Left ventricle myocardium superior (tissue), 1 donor: ENCODE measurements at regions not wholly inside any gene's neighbourhood (a gene's known extent, or its start where the extent isn't known, plus 50 kb on each side); places are given as distances from the start of the nearest gene placed in this dataset.
A peak's percentile ranks its signal among the peaks of the same experiment; 100 is the strongest.

Experiments used
- ATAC-seq: fragments of 200-7000 bp; cut with Tn5 transposase; one replicate; pipeline ENCODE4 v1.9.1; 2020; ENCODE audit warnings: mild to moderate bottlenecking, moderate library complexity
- DNase-seq: peaks from one replicate; pipeline ENCODE4 v3.0.0-alpha.2; 2020
- intact Hi-C: fragments of 100-400 bp; cut with micrococcal nuclease; formaldehyde crosslinking; loops from one replicate; pipeline ENCODE4 v1.11.0; 2022
- donor health status: DM: no; HTN: yes; CAD: no; lungs with severe emphysema.

GRCh38 chr6:21800948-21801438 is 207.4 kb downstream of the SOX4 start:
- DNase-seq, result no peak
- no peak for ATAC-seq
- intact Hi-C loops, result no loop called here

- intact Hi-C loops, result no loop called here
- ATAC-seq, result peak; percentile 38
- no peak for DNase-seq
These were observed 208.1 kb downstream of the SOX4 start for GRCh38 chr6:21801446-21802174.

GRCh38 chr6:21802175-21802822 is 208.7 kb downstream of the SOX4 start:
- ATAC-seq (peak; percentile 54), DNase-seq (no peak)
- intact Hi-C loops, result no loop called here

GRCh38 chr6:21804941-21805610 is 211.5 kb downstream of the SOX4 start:
- intact Hi-C loops, result no loop called here
- no peak for DNase-seq
- no peak for ATAC-seq

DNA sequence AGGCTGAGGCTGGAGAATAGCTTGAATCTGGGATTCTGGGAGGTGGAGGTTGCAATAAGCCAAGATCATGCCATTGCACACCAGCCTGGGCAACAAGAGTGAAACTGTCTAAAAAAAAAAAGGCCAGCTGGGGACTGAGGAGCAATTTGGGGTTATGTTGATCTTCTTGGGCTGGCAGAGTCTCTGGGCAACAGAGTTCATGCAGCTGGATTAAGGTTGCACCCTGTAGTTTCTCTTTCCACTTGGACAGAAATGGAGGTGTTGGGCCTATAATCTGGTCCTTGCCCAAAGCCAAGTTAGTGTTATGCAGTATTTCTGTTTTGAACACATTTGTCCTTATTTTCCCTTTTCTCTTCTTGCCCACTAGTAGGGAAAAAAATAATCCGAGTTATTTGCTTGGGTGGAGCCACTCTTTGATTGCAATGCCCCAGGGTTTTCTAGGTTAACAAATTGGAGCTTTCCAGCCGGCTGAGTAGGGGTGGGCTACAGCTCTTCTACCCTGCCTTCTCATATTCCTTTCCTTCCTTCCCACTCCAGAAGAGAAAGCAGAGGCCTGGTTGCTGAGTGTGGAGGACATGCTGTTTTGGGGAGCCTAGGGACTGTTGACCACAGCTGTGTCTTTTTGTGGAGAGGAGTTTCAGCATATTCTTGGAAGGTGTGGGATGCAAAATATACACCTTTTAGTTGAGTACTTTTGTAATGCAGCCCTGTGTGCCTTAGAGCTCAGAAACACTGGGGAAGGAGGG is 213.9 kb downstream of the SOX4 start:
- ATAC-seq, result no peak
- intact Hi-C loops, result no loop called here

DNA sequence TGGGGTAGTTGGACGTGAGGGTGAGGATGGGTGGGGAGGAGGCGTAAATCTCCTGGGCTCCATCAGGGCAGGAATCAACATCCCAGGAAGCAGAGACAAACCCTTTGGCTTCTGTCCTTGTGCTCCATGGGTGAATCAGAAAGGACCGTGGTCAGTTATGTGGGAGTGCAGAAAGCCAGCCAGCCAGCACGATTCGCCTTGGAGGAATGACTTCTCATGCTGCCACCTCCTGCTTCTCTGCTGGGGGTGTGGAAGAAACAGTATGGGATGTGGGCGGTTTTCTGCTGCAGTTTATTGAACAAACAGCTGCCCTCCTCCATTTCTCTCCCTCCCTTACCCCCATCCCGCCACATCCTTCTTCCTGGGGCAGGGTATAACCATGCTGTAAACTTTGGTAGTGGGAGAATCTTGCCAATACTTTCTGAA is 214.5 kb downstream of the SOX4 start:
- ATAC-seq, result peak; percentile 79
- intact Hi-C loops, result no loop called here
- peak; percentile 31 for DNase-seq

More for the DNA sequence above, 213.9 kb downstream of the SOX4 start:
- DNase-seq, result no peak

- intact Hi-C loops, result no loop called here
- DNase-seq, result peak; percentile 33
- ATAC-seq, result peak; percentile 76
These were observed 215.1 kb downstream of the SOX4 start for GRCh38 chr6:21808551-21809242.

- no peak for DNase-seq
- intact Hi-C loops, result no loop called here
- no peak for ATAC-seq
These were observed 217.9 kb downstream of the SOX4 start for GRCh38 chr6:21811484-21811883.

- intact Hi-C loops, result no loop called here
These were observed 222.7 kb downstream of the SOX4 start for GRCh38 chr6:21816231-21816630.

GRCh38 chr6:21820442-21820841 is 226.9 kb downstream of the SOX4 start:
- intact Hi-C loops, result no loop called here
- DNase-seq (no peak), ATAC-seq (no peak)

More at GRCh38 chr6:21816231-21816630, 222.7 kb downstream of the SOX4 start:
- DNase-seq (no peak), ATAC-seq (no peak)

DNA sequence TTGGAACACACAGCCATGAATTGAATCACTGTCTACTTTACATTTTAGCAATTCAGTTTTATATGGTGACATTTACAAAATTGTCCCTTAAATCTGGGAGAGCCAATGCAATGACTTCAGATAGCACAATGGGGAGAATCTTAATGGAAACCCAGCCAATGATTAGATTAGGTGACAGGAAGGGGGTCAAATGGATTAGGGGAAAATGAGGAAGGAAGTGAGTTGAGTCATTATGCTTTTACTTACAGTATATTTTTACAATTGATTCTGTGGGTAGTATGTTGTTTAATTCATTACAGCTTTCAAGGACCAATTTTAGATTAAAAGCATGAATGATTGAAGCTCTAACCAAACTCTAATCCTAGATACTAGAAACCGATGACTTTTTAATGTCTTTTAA is 229.8 kb downstream of the SOX4 start:
- no peak for ATAC-seq
- no peak for DNase-seq
- intact Hi-C loops, result no loop called here

DNA sequence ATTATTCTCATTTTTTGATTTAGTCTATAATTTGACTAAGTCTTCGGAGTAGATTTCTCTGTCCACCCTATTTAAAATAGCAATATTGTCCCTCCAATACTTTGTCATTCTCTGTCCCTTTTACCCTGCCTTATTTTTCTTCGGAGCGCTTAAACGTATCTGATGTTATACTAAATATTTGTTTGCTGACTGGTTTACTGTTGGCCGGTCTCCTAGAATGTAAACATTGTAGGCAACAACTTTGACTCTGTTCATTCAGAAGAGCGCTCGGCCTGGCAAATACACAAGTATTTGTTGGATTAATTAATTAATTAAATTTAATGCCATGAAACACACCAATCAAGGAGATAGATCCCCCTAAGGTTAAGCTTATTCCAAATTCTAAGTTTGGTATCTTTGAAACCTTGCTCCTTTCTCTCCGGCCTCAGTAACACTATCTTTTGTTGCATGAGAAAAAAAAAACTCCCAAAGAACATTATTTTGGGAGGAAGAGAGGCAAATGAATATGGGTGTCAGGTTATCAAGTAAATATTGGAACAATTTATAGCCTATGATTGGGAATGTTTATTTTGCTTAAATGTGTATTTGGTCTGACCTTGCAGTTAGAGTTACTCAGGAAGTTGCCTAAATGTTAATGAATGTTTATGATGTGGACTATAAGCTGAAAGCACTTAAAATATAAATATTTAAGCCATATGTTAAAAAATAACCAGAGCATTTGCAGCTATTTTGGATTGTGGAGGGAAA is 231.1 kb downstream of the SOX4 start:
- ATAC-seq (no peak), DNase-seq (no peak)
- intact Hi-C loops, result no loop called here

DNA sequence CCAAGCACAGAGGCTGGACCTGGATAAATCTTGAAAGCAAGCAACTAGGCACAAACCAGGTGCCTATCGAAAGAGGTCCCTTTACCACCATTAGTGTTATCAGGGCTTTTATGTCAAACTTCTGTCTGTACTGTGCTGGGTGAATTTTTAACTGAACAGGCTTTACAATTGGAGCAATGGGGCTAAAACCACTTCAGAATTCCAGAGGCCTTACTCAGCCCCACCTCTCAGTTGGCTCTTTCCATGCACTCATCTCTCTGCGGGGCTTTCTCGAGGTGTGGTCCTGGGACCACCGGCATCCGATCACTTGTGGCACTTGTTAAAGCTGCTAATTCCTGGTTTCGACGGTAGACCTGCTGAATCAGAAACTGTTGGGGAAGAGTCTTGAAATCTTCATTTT is 232.5 kb downstream of the SOX4 start:
- intact Hi-C loops, result no loop called here
- DNase-seq (no peak), ATAC-seq (no peak)

GRCh38 chr6:21826904-21827303 is 233.4 kb downstream of the SOX4 start:
- no peak for ATAC-seq
- intact Hi-C loops, result no loop called here
- DNase-seq, result no peak

GRCh38 chr6:21827425-21828202 is 234.1 kb downstream of the SOX4 start:
- intact Hi-C loops, result no loop called here
- ATAC-seq (no peak), DNase-seq (no peak)

GRCh38 chr6:21828704-21829103 is 235.2 kb downstream of the SOX4 start:
- no peak for ATAC-seq
- intact Hi-C loops, result no loop called here
- no peak for DNase-seq

DNA sequence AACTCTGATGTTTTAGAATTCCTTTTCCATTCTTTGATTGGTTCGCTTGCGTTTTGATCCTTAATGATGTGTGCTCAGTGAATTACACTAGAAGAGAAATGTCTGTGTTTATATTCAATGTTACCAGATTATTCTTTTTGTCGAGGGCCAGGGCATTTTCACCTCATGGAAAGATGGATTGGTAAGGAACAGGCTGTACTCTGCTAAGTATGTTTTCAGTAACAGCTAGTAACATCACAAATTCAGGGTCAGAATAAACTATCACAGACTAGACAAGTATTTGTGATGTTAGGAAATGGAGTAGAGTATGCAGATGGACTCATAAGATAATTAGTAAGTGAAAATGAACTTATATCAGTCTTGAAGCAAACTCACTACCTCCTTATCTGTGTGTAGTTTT is 235.6 kb downstream of the SOX4 start:
- DNase-seq, result no peak
- no peak for ATAC-seq
- intact Hi-C loops, result no loop called here
